ENCODE measurements at regions not wholly inside any gene's neighbourhood (a gene's known extent, or its start where the extent isn't known, plus 50 kb on each side); places are given as distances from the start of the nearest gene placed in this dataset.

DNA sequence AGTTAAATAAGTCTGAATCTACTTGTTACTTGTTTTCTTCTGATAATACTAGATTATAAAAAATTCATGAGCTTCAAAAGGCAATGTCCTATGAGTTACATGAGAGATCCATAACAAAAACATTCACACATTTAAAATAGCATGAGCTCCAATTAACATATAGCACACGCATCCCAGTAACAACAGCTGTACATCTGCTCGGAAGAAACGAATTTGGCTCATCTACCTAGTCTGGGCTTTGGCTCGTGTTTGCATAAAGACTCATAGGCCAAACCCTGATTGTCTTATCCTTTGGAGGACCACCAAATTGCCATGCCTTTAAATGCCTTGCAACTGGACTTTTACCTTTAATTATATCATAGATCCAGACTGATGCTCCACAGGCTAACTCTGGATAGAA, 259.7 kb upstream of the CHD6 start:
- FAIRE-seq (no peak), DNase-seq (ENCODE audit: insufficient read length, low spot score) (no peak)
- TF ChIP-seq POU2F2 (IDR thresholded peaks at IDR 0.05; ENCODE audit: low read depth, low read length) (no peak), TAF1 (IDR thresholded peaks at IDR 0.05; ENCODE audit: low read depth, low read length) (no peak)

DNA sequence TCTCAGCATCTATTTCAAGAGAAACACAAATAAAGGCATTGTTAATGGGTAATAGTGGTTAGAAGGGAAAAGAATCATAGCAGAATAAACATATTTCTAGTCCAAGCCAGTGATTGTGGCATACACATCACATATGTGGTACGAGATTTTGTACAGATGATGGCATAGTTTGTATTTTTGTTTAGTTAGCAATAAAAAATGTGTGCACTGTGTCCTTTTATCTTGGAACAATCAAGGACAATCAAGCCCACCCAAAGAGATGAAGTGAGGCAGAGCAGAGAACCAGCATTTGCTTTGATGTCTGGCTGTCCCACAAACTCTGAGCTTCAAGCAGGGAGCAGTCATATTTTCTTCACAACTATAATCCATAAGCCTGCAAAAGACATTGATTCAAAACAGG, 256.5 kb upstream of the CHD6 start:
- TF ChIP-seq POLR2A (IDR thresholded peaks at IDR 0.05; ENCODE audit: low read depth, low read length) (no peak), TAF1 (IDR thresholded peaks at IDR 0.05; ENCODE audit: low read depth, low read length) (no peak), PAX5 (IDR thresholded peaks at IDR 0.05; ENCODE audit: insufficient read depth, low read length, severe bottlenecking) (no peak), SPI1 (IDR thresholded peaks at IDR 0.05; ENCODE audit: low read depth, low read length) (no peak), POLR2AphosphoS5 (IDR thresholded peaks at IDR 0.05; ENCODE audit: low read depth, low read length) (no peak), POU2F2 (IDR thresholded peaks at IDR 0.05; ENCODE audit: low read depth, low read length) (no peak)
- FAIRE-seq, result no peak
- DNase-seq (ENCODE audit: insufficient read length, low spot score), result no peak

GRCh38 chr20:41872930-41873329, 254.8 kb upstream of the CHD6 start:
- no peak for DNase-seq (ENCODE audit: insufficient read length, low spot score)
- FAIRE-seq, result no peak
- TF ChIP-seq POLR2AphosphoS5 (IDR thresholded peaks at IDR 0.05; ENCODE audit: low read depth, low read length) (no peak), TAF1 (IDR thresholded peaks at IDR 0.05; ENCODE audit: low read depth, low read length) (no peak), PAX5 (IDR thresholded peaks at IDR 0.05; ENCODE audit: insufficient read depth, low read length, severe bottlenecking) (no peak), POLR2A (IDR thresholded peaks at IDR 0.05; ENCODE audit: low read depth, low read length) (no peak), POU2F2 (IDR thresholded peaks at IDR 0.05; ENCODE audit: low read depth, low read length) (no peak), SPI1 (IDR thresholded peaks at IDR 0.05; ENCODE audit: low read depth, low read length) (no peak)

- TF ChIP-seq SPI1 (IDR thresholded peaks at IDR 0.05; ENCODE audit: low read depth, low read length), result no peak
- no peak for TF ChIP-seq PAX5 (IDR thresholded peaks at IDR 0.05; ENCODE audit: insufficient read depth, low read length, severe bottlenecking)
- TF ChIP-seq POU2F2 (IDR thresholded peaks at IDR 0.05; ENCODE audit: low read depth, low read length), result no peak
- no peak for TF ChIP-seq POLR2A (IDR thresholded peaks at IDR 0.05; ENCODE audit: low read depth, low read length)
- TF ChIP-seq TAF1 (IDR thresholded peaks at IDR 0.05; ENCODE audit: low read depth, low read length), result no peak
- no peak for TF ChIP-seq POLR2AphosphoS5 (IDR thresholded peaks at IDR 0.05; ENCODE audit: low read depth, low read length)
- FAIRE-seq, result no peak
Observed at GRCh38 chr20:41870869-41871462, 252.8 kb upstream of the CHD6 start.

GRCh38 chr20:41869261-41869660, 251.1 kb upstream of the CHD6 start:
- FAIRE-seq, result no peak
- TF ChIP-seq PAX5 (IDR thresholded peaks at IDR 0.05; ENCODE audit: insufficient read depth, low read length, severe bottlenecking) (no peak), POU2F2 (IDR thresholded peaks at IDR 0.05; ENCODE audit: low read depth, low read length) (no peak), POLR2A (IDR thresholded peaks at IDR 0.05; ENCODE audit: low read depth, low read length) (no peak), SPI1 (IDR thresholded peaks at IDR 0.05; ENCODE audit: low read depth, low read length) (no peak), TAF1 (IDR thresholded peaks at IDR 0.05; ENCODE audit: low read depth, low read length) (no peak), POLR2AphosphoS5 (IDR thresholded peaks at IDR 0.05; ENCODE audit: low read depth, low read length) (no peak)
- DNase-seq (ENCODE audit: insufficient read length, low spot score), result no peak

More at GRCh38 chr20:41870869-41871462, 252.8 kb upstream of the CHD6 start:
- DNase-seq (ENCODE audit: insufficient read length, low spot score), result no peak

DNA sequence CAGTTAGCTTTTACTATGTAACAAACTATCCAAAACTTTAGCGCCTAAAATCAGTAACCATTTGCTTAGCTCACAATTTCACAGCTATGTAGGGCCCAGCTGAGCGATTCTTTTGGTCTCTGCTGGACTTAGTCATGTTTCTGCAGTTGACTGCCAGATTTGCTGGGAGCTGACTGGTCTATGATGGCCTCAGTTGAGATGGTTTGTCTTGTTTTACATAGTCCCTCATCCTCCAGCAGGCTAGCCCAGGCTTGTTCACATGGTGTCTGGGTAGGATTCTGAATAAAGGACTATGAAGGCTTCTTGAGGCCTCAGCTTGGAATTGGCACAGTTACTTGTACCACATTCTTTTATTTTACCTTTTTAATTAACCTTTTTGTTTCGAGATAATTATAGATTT, 247.8 kb upstream of the CHD6 start:
- TF ChIP-seq TAF1 (IDR thresholded peaks at IDR 0.05; ENCODE audit: low read depth, low read length) (no peak), PAX5 (IDR thresholded peaks at IDR 0.05; ENCODE audit: insufficient read depth, low read length, severe bottlenecking) (no peak), POLR2A (IDR thresholded peaks at IDR 0.05; ENCODE audit: low read depth, low read length) (no peak), POU2F2 (IDR thresholded peaks at IDR 0.05; ENCODE audit: low read depth, low read length) (no peak), POLR2AphosphoS5 (IDR thresholded peaks at IDR 0.05; ENCODE audit: low read depth, low read length) (no peak), SPI1 (IDR thresholded peaks at IDR 0.05; ENCODE audit: low read depth, low read length) (no peak)

DNA sequence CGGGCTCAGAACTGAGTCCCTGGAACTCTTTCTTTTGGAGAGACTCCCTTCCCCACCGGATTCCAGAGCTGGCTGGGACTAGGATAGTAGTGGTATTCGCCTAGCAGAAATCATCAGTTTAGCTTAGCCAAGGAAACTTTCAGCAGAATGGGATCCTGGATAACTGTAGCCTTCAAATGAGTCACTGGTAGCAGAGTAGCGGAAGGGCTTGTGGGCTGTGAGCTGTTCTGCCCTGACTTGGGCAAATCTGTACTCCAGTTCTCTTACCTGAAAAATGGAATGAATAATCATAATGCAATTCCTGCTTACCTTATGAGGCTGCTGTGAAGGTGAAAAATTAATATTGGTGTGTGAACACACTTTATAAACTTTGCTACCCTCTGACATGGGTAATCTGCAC, 244.3 kb upstream of the CHD6 start:
- TF ChIP-seq SPI1 (IDR thresholded peaks at IDR 0.05; ENCODE audit: low read depth, low read length), result no peak
- TF ChIP-seq POU2F2 (IDR thresholded peaks at IDR 0.05; ENCODE audit: low read depth, low read length), result no peak
- TF ChIP-seq PAX5 (IDR thresholded peaks at IDR 0.05; ENCODE audit: insufficient read depth, low read length, severe bottlenecking), result no peak
- TF ChIP-seq TAF1 (IDR thresholded peaks at IDR 0.05; ENCODE audit: low read depth, low read length), result no peak
- no peak for TF ChIP-seq POLR2A (IDR thresholded peaks at IDR 0.05; ENCODE audit: low read depth, low read length)
- no peak for TF ChIP-seq POLR2AphosphoS5 (IDR thresholded peaks at IDR 0.05; ENCODE audit: low read depth, low read length)
- no peak for FAIRE-seq

More for the DNA sequence above, 247.8 kb upstream of the CHD6 start:
- DNase-seq (ENCODE audit: insufficient read length, low spot score), result no peak
- FAIRE-seq, result no peak

GRCh38 chr20:41861772-41862422, 243.7 kb upstream of the CHD6 start:
- TF ChIP-seq POLR2AphosphoS5 (IDR thresholded peaks at IDR 0.05; ENCODE audit: low read depth, low read length), result no peak
- no peak for TF ChIP-seq TAF1 (IDR thresholded peaks at IDR 0.05; ENCODE audit: low read depth, low read length)
- TF ChIP-seq SPI1 (IDR thresholded peaks at IDR 0.05; ENCODE audit: low read depth, low read length), result no peak
- TF ChIP-seq PAX5 (IDR thresholded peaks at IDR 0.05; ENCODE audit: insufficient read depth, low read length, severe bottlenecking), result no peak
- no peak for TF ChIP-seq POU2F2 (IDR thresholded peaks at IDR 0.05; ENCODE audit: low read depth, low read length)
- no peak for TF ChIP-seq POLR2A (IDR thresholded peaks at IDR 0.05; ENCODE audit: low read depth, low read length)
- DNase-seq (ENCODE audit: insufficient read length, low spot score) (no peak), FAIRE-seq (no peak)

More for the DNA sequence above, 244.3 kb upstream of the CHD6 start:
- DNase-seq (ENCODE audit: insufficient read length, low spot score), result no peak

DNA sequence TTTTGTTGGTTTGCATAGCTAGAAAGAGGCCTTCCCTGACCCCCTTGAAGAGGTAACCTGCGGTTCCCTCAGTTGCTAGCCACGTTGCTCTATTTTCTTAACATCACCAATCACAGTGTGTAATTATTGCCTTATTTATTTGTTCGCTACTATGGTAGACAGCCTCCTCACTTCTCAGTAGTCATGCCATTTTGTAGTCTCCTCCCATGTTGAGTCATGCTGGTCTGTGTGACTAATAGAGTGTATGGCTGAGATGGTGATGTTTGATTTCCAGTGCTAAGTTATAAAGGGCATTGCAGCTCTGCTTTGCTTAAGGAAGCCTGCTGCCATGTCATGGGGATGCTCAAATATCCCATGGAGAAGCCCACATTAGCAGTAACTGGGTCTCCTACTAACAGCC, 236.6 kb upstream of the CHD6 start:
- TF ChIP-seq POU2F2 (IDR thresholded peaks at IDR 0.05; ENCODE audit: low read depth, low read length) (no peak), POLR2A (IDR thresholded peaks at IDR 0.05; ENCODE audit: low read depth, low read length) (no peak), TAF1 (IDR thresholded peaks at IDR 0.05; ENCODE audit: low read depth, low read length) (no peak), PAX5 (IDR thresholded peaks at IDR 0.05; ENCODE audit: insufficient read depth, low read length, severe bottlenecking) (no peak), POLR2AphosphoS5 (IDR thresholded peaks at IDR 0.05; ENCODE audit: low read depth, low read length) (no peak), SPI1 (IDR thresholded peaks at IDR 0.05; ENCODE audit: low read depth, low read length) (no peak)
- FAIRE-seq (no peak), DNase-seq (ENCODE audit: insufficient read length, low spot score) (no peak)

Data from GM12891 (cell line).